WTC11 (cell line): ENCODE measurements at regions not wholly inside any gene's neighbourhood (a gene's known extent, or its start where the extent isn't known, plus 50 kb on each side); places are given as distances from the start of the nearest gene placed in this dataset.

Experiments used
- ATAC-seq: fragments of 200-7000 bp; cut with Tn5 transposase; 2 replicates; pipeline ENCODE4 v1.10.0; 2021; ENCODE audit warnings: mild to moderate bottlenecking, moderate library complexity
- CTCF ChIA-PET: fragments of 300-600 bp; sonication (Branson Sonifier 250); formaldehyde crosslinking; loops from one replicate; lab custom pipeline; 2021; ENCODE audit warnings: antibody characterized with exemption; lab: Charles Lee
- POLR2A ChIA-PET: fragments of 350-600 bp; sonication (Branson Sonifier 250); formaldehyde crosslinking; loops from one replicate; lab custom pipeline; 2021; ENCODE audit warnings: antibody characterized with exemption; lab: Charles Lee
- DNase-seq: peaks from one replicate; pipeline ENCODE4 v3.0.0; 2021; ENCODE audit warnings: low spot score
- H3K27ac Mint-ChIP-seq: 2 replicates; pipeline ENCODE4 v1.8.0; 2021; ENCODE audit warnings: mixed read lengths
- H3K27me3 Mint-ChIP-seq: 2 replicates; pipeline ENCODE4 v1.8.0; 2021; ENCODE audit warnings: low read depth, mild to moderate bottlenecking, moderate library complexity, mixed read lengths
- H3K36me3 Mint-ChIP-seq: 2 replicates; pipeline ENCODE4 v1.8.0; 2021; ENCODE audit warnings: mixed read lengths
- H3K4me1 Mint-ChIP-seq: 2 replicates; pipeline ENCODE4 v1.8.0; 2022; ENCODE audit warnings: mixed read lengths
- H3K4me3 Mint-ChIP-seq: 2 replicates; pipeline ENCODE4 v1.8.0; 2021; ENCODE audit warnings: mild to moderate bottlenecking, moderate library complexity, mixed read lengths
- H3K9me3 Mint-ChIP-seq: 2 replicates; pipeline ENCODE4 v1.8.0; 2021; ENCODE audit warnings: mixed read lengths
- ATF1 ChIP-seq: sonication (generic); formaldehyde crosslinking; IDR thresholded peaks from 2 replicates; pipeline ENCODE4 v1.8.1; 2023; ENCODE audit warnings: mild to moderate bottlenecking, moderate library complexity, missing genetic modification reagents
- CREB1 ChIP-seq: sonication (generic); formaldehyde crosslinking; IDR thresholded peaks from 2 replicates; pipeline ENCODE4 v1.8.0; 2023; ENCODE audit warnings: mild to moderate bottlenecking, missing genetic modification reagents
- ETV6 ChIP-seq: sonication (generic); formaldehyde crosslinking; IDR thresholded peaks from 2 replicates; pipeline ENCODE4 v1.8.1; 2022; ENCODE audit warnings: mild to moderate bottlenecking, missing genetic modification reagents
- GABPB1 ChIP-seq: sonication (generic); formaldehyde crosslinking; IDR thresholded peaks from 2 replicates; pipeline ENCODE4 v1.8.1; 2023; ENCODE audit warnings: mild to moderate bottlenecking, missing genetic modification reagents
- GTF2I ChIP-seq: fragments of 250-450 bp; sonication (Bioruptor Pico); conservative IDR thresholded peaks from 2 replicates; pipeline ENCODE4 v1.4.0; 2021; ENCODE audit warnings: mild to moderate bottlenecking
- JUN ChIP-seq: sonication (generic); formaldehyde crosslinking; IDR thresholded peaks from 2 replicates; pipeline ENCODE4 v1.8.0; 2023; ENCODE audit warnings: mild to moderate bottlenecking, missing genetic modification reagents
- MXD4 ChIP-seq: fragments of 250-450 bp; sonication (Bioruptor Pico); IDR thresholded peaks from 2 replicates; pipeline ENCODE4 v1.8.0; 2021; ENCODE audit warnings: mild to moderate bottlenecking, moderate library complexity, borderline replicate concordance
- NFATC4 ChIP-seq: fragments of 250-450 bp; sonication (Bioruptor Pico); IDR thresholded peaks from 2 replicates; pipeline ENCODE4 v1.9.0; 2021; ENCODE audit warnings: mild to moderate bottlenecking
- NFYB ChIP-seq: sonication (generic); formaldehyde crosslinking; conservative IDR thresholded peaks from 2 replicates; pipeline ENCODE4 v1.8.0; 2022; ENCODE audit warnings: low read depth, missing genetic modification reagents
- OVOL2 ChIP-seq: fragments of 250-450 bp; sonication (Bioruptor Pico); IDR thresholded peaks from 2 replicates; pipeline ENCODE4 v1.9.0; 2021; ENCODE audit warnings: mild to moderate bottlenecking, borderline replicate concordance
- RORB ChIP-seq: fragments of 250-450 bp; sonication (Bioruptor Pico); IDR thresholded peaks from 2 replicates; pipeline ENCODE4 v1.9.0; 2021; ENCODE audit warnings: mild to moderate bottlenecking
- SMAD4 ChIP-seq: sonication (generic); formaldehyde crosslinking; IDR thresholded peaks from 2 replicates; pipeline ENCODE4 v1.8.0; 2022; ENCODE audit warnings: mild to moderate bottlenecking, missing genetic modification reagents
- SOX15 ChIP-seq: fragments of 250-450 bp; sonication (Bioruptor Pico); IDR thresholded peaks from 2 replicates; pipeline ENCODE4 v1.9.0; 2021; ENCODE audit warnings: mild to moderate bottlenecking
- TCF7 ChIP-seq: sonication (generic); formaldehyde crosslinking; IDR thresholded peaks from 2 replicates; pipeline ENCODE4 v1.8.0; 2022; ENCODE audit warnings: mild to moderate bottlenecking, low read depth, missing genetic modification reagents, moderate library complexity
- TEAD4 ChIP-seq: sonication (generic); formaldehyde crosslinking; IDR thresholded peaks from 2 replicates; pipeline ENCODE4 v1.8.0; 2022; ENCODE audit warnings: mild to moderate bottlenecking, missing genetic modification reagents
- ZBTB21 ChIP-seq: sonication (generic); formaldehyde crosslinking; IDR thresholded peaks from 2 replicates; pipeline ENCODE4 v1.8.1; 2023; ENCODE audit warnings: mild to moderate bottlenecking, missing genetic modification reagents, borderline replicate concordance
- ZNF121 ChIP-seq: sonication (generic); formaldehyde crosslinking; IDR thresholded peaks from 2 replicates; pipeline ENCODE4 v1.8.0; 2023; ENCODE audit warnings: missing genetic modification reagents
- ZNF219 ChIP-seq: sonication (generic); formaldehyde crosslinking; IDR thresholded peaks from 2 replicates; pipeline ENCODE4 v1.8.0; 2023; ENCODE audit warnings: missing genetic modification reagents, mild to moderate bottlenecking, borderline replicate concordance
- ZNF423 ChIP-seq: fragments of 250-450 bp; sonication (Bioruptor Pico); IDR thresholded peaks from 2 replicates; pipeline ENCODE4 v2.1.2; 2022; ENCODE audit warnings: mild to moderate bottlenecking, moderate library complexity
- ZNF671 ChIP-seq: fragments of 250-450 bp; sonication (Bioruptor Pico); IDR thresholded peaks from 2 replicates; pipeline ENCODE4 v1.8.0; 2021; ENCODE audit warnings: mild to moderate bottlenecking
- TF ChIP-seq, protein P1 (sequence below): fragments of 250-450 bp; sonication (Bioruptor Pico); IDR thresholded peaks from 2 replicates; pipeline ENCODE4 v1.9.0; 2021; ENCODE audit warnings: moderate library complexity, mild to moderate bottlenecking, inconsistent platforms, borderline replicate concordance
- TF ChIP-seq, protein P2 (sequence below): fragments of 200-600 bp; IDR thresholded peaks from 2 replicates; pipeline ENCODE4 v1.8.0; 2022; ENCODE audit warnings: antibody characterized with exemption
- TF ChIP-seq, protein P3 (sequence below): sonication (generic); formaldehyde crosslinking; IDR thresholded peaks from 2 replicates; pipeline ENCODE4 v1.8.1; 2023; ENCODE audit warnings: mild to moderate bottlenecking, missing genetic modification reagents
- TF ChIP-seq, protein P4 (sequence below): sonication (generic); formaldehyde crosslinking; IDR thresholded peaks from 2 replicates; pipeline ENCODE4 v1.8.0; 2023; ENCODE audit warnings: missing genetic modification reagents
- TF ChIP-seq, protein P5 (sequence below): sonication (generic); formaldehyde crosslinking; conservative IDR thresholded peaks from 2 replicates; pipeline ENCODE4 v1.8.1; 2023; ENCODE audit warnings: mild to moderate bottlenecking, low read depth, missing genetic modification reagents, moderate library complexity
- TF ChIP-seq, protein P6 (sequence below): fragments of 250-450 bp; sonication (Bioruptor Pico); IDR thresholded peaks from 2 replicates; pipeline ENCODE4 v1.9.0; 2021; ENCODE audit warnings: mild to moderate bottlenecking, borderline replicate concordance

DNA sequence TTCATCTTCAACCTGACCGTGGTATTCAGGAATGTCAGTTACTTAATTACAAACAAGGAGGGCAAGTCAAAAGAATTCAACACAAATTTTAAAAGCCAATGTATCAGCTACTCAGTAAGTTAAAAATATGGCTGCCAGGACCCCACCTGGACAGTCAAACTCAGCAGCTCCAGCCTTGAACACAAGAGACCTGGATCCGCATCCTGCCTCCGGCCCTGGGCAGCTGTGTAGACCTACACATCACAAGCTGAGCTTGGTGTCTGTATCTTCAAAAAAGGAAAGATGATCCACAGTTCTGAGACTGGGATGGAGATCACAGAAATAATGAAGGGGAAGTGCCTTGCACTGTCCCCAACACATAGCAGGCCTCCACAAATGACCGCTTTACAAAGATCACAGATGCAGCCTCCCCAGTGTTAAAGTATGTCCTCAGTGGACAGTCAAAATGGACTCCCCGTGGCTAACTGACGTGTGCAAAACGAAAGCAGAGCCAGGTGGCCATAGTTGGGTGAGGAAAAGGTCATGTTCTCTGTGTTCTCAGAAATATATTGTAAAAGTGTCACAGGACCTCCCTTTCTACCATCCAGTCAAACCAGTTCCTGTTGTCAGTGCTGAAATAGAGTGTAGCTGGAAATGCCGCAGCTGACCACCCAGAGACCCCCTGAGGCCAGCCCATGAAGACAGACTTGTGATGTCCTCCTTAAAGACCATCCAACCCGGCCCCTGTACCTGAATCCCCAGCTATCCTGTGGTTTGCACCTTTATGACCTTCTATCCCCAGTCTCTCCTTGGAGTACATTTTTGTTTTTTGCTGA, 168.5 kb upstream of the NSMCE3 start:
- no peaks in the 10 kb centered on the region for H3K27me3 Mint-ChIP-seq
- ChIA-PET CTCF (interaction anchor here (0.9 to 1.0 kb wide), 2 partner anchors 13 to 298 kb away, joined by 3 read pairs; no protein-coding TSS in a partner anchor), POLR2A (no interaction called here)
- TF ChIP-seq, protein P1, sequence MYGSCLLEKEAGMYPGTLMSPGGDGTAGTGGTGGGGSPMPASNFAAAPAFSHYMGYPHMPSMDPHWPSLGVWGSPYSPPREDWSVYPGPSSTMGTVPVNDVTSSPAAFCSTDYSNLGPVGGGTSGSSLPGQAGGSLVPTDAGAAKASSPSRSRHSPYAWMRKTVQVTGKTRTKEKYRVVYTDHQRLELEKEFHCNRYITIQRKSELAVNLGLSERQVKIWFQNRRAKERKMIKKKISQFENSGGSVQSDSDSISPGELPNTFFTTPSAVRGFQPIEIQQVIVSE (CRISPR knock-in tag) = no peak
- TF ChIP-seq ZNF121 (CRISPR knock-in tag) = no peak
- TF ChIP-seq, protein P2, sequence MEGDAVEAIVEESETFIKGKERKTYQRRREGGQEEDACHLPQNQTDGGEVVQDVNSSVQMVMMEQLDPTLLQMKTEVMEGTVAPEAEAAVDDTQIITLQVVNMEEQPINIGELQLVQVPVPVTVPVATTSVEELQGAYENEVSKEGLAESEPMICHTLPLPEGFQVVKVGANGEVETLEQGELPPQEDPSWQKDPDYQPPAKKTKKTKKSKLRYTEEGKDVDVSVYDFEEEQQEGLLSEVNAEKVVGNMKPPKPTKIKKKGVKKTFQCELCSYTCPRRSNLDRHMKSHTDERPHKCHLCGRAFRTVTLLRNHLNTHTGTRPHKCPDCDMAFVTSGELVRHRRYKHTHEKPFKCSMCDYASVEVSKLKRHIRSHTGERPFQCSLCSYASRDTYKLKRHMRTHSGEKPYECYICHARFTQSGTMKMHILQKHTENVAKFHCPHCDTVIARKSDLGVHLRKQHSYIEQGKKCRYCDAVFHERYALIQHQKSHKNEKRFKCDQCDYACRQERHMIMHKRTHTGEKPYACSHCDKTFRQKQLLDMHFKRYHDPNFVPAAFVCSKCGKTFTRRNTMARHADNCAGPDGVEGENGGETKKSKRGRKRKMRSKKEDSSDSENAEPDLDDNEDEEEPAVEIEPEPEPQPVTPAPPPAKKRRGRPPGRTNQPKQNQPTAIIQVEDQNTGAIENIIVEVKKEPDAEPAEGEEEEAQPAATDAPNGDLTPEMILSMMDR = no peak
- TF ChIP-seq ATF1 = no peak
- no peak for TF ChIP-seq OVOL2 (CRISPR knock-in tag)
- TF ChIP-seq CREB1 (CRISPR knock-in tag) = no peak
- TF ChIP-seq TEAD4 (CRISPR knock-in tag) = no peak
- TF ChIP-seq, protein P3, sequence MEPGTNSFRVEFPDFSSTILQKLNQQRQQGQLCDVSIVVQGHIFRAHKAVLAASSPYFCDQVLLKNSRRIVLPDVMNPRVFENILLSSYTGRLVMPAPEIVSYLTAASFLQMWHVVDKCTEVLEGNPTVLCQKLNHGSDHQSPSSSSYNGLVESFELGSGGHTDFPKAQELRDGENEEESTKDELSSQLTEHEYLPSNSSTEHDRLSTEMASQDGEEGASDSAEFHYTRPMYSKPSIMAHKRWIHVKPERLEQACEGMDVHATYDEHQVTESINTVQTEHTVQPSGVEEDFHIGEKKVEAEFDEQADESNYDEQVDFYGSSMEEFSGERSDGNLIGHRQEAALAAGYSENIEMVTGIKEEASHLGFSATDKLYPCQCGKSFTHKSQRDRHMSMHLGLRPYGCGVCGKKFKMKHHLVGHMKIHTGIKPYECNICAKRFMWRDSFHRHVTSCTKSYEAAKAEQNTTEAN (CRISPR knock-in tag) = no peak
- TF ChIP-seq ETV6 (CRISPR knock-in tag) = no peak
- no peak for TF ChIP-seq NFYB (CRISPR knock-in tag)
- TF ChIP-seq ZNF671 (CRISPR knock-in tag) = no peak
- no peak for TF ChIP-seq GABPB1 (CRISPR knock-in tag)
- no peak for TF ChIP-seq TCF7 (CRISPR knock-in tag)
- TF ChIP-seq NFATC4 (CRISPR knock-in tag) = no peak
- no peak for TF ChIP-seq ZBTB21 (CRISPR knock-in tag)
- no peak for TF ChIP-seq RORB
- DNase-seq = no peak
- H3K9me3 Mint-ChIP-seq = no peaks in the 10 kb centered on the region
- no peak overlapping the region for H3K4me3 Mint-ChIP-seq
- no peak for ATAC-seq
- peaks cover 21% of the 10 kb centered on the region for H3K4me1 Mint-ChIP-seq
- H3K36me3 Mint-ChIP-seq = no peaks in the 10 kb centered on the region
- H3K27ac Mint-ChIP-seq = no peak overlapping the region

DNA sequence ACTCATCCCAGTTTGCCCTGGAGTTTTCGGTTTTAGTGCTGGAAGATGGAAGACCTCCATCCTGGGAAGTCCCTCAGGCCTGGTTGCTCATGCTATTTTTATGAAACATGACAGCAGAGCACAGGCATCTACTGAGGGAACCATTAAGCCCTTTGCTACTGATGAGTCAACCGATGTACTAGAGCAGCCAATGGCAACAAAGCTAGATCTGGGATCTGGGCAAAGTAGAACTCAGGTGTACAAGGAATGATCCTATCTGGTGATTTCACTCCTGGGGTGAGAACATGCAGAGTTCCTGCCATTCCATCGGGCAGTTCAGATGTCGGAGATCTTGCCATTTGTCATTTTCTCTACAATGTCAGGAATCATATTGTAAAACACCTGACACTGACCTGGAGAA, 166.2 kb upstream of the NSMCE3 start:
- no peaks in the 10 kb centered on the region for H3K36me3 Mint-ChIP-seq
- TF ChIP-seq ZNF219 (CRISPR knock-in tag) = no peak
- TF ChIP-seq GTF2I (CRISPR knock-in tag) = no peak
- no peak for TF ChIP-seq TCF7 (CRISPR knock-in tag)
- TF ChIP-seq ZNF423 (CRISPR knock-in tag) = no peak
- TF ChIP-seq JUN = no peak
- TF ChIP-seq SMAD4 = no peak
- TF ChIP-seq SOX15 (CRISPR knock-in tag) = no peak
- TF ChIP-seq MXD4 (CRISPR knock-in tag) = no peak
- TF ChIP-seq, protein P4, sequence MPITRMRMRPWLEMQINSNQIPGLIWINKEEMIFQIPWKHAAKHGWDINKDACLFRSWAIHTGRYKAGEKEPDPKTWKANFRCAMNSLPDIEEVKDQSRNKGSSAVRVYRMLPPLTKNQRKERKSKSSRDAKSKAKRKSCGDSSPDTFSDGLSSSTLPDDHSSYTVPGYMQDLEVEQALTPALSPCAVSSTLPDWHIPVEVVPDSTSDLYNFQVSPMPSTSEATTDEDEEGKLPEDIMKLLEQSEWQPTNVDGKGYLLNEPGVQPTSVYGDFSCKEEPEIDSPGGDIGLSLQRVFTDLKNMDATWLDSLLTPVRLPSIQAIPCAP (CRISPR knock-in tag) = no peak
- TF ChIP-seq, protein P5, sequence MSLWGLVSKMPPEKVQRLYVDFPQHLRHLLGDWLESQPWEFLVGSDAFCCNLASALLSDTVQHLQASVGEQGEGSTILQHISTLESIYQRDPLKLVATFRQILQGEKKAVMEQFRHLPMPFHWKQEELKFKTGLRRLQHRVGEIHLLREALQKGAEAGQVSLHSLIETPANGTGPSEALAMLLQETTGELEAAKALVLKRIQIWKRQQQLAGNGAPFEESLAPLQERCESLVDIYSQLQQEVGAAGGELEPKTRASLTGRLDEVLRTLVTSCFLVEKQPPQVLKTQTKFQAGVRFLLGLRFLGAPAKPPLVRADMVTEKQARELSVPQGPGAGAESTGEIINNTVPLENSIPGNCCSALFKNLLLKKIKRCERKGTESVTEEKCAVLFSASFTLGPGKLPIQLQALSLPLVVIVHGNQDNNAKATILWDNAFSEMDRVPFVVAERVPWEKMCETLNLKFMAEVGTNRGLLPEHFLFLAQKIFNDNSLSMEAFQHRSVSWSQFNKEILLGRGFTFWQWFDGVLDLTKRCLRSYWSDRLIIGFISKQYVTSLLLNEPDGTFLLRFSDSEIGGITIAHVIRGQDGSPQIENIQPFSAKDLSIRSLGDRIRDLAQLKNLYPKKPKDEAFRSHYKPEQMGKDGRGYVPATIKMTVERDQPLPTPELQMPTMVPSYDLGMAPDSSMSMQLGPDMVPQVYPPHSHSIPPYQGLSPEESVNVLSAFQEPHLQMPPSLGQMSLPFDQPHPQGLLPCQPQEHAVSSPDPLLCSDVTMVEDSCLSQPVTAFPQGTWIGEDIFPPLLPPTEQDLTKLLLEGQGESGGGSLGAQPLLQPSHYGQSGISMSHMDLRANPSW (CRISPR knock-in tag) = no peak
- TF ChIP-seq, protein P6, sequence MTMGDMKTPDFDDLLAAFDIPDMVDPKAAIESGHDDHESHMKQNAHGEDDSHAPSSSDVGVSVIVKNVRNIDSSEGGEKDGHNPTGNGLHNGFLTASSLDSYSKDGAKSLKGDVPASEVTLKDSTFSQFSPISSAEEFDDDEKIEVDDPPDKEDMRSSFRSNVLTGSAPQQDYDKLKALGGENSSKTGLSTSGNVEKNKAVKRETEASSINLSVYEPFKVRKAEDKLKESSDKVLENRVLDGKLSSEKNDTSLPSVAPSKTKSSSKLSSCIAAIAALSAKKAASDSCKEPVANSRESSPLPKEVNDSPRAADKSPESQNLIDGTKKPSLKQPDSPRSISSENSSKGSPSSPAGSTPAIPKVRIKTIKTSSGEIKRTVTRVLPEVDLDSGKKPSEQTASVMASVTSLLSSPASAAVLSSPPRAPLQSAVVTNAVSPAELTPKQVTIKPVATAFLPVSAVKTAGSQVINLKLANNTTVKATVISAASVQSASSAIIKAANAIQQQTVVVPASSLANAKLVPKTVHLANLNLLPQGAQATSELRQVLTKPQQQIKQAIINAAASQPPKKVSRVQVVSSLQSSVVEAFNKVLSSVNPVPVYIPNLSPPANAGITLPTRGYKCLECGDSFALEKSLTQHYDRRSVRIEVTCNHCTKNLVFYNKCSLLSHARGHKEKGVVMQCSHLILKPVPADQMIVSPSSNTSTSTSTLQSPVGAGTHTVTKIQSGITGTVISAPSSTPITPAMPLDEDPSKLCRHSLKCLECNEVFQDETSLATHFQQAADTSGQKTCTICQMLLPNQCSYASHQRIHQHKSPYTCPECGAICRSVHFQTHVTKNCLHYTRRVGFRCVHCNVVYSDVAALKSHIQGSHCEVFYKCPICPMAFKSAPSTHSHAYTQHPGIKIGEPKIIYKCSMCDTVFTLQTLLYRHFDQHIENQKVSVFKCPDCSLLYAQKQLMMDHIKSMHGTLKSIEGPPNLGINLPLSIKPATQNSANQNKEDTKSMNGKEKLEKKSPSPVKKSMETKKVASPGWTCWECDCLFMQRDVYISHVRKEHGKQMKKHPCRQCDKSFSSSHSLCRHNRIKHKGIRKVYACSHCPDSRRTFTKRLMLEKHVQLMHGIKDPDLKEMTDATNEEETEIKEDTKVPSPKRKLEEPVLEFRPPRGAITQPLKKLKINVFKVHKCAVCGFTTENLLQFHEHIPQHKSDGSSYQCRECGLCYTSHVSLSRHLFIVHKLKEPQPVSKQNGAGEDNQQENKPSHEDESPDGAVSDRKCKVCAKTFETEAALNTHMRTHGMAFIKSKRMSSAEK (CRISPR knock-in tag) = no peak
- ChIA-PET POLR2A (no interaction called here), CTCF (interaction anchor here (0.8 kb wide), 1 partner anchor 15 kb away, joined by 3 read pairs; no protein-coding TSS in a partner anchor)
- no peak overlapping the region for H3K27ac Mint-ChIP-seq
- ATAC-seq (no peak), DNase-seq (no peak)
- H3K27me3 Mint-ChIP-seq = no peaks in the 10 kb centered on the region
- H3K4me1 Mint-ChIP-seq = peaks cover 30% of the 10 kb centered on the region
- H3K9me3 Mint-ChIP-seq = no peaks in the 10 kb centered on the region
- H3K4me3 Mint-ChIP-seq = no peak overlapping the region
